Fibroblast of peridontal ligament (primary cell): ENCODE measurements at regions not wholly inside any gene's neighbourhood (a gene's known extent, or its start where the extent isn't known, plus 50 kb on each side); places are given as distances from the start of the nearest gene placed in this dataset.
A peak's percentile ranks its signal among the peaks of the same experiment; 100 is the strongest.
"Not testable (repeated sequence)": the region's sequence is repeated elsewhere in the genome, so short reads cannot be mapped to it uniquely, and the experiment has no call there.

ENCODE experiments used
- DNase-seq: peaks from one replicate; pipeline ENCODE4 v3.0.0-alpha.2; 2010; ENCODE audit errors: extremely low read depth

GRCh38 chr21:14058566-14058965 is 152.2 kb downstream of the LIPI start:
- no peak for DNase-seq

GRCh38 chr21:14057841-14058481 is 152.8 kb downstream of the LIPI start:
- DNase-seq = peak; percentile 5

GRCh38 chr21:14057313-14057712 is 153.4 kb downstream of the LIPI start:
- DNase-seq = no peak

- no peak for DNase-seq
These were observed 154.0 kb downstream of the LIPI start for GRCh38 chr21:14056771-14057191.

- not testable (repeated sequence) for DNase-seq
These were observed 154.8 kb downstream of the LIPI start for GRCh38 chr21:14055746-14056515.

- DNase-seq = no peak
These were observed 156.1 kb downstream of the LIPI start for GRCh38 chr21:14054682-14055081.

- DNase-seq = no peak
These were observed 160.6 kb downstream of the LIPI start for GRCh38 chr21:14050121-14050520.

- peak; percentile 12 for DNase-seq
These were observed 164.4 kb downstream of the LIPI start for GRCh38 chr21:14046401-14046800.

- DNase-seq = no peak
These were observed 170.4 kb downstream of the LIPI start for GRCh38 chr21:14040386-14040785.

- peak; percentile 36 for DNase-seq
These were observed 182.1 kb downstream of the LIPI start for GRCh38 chr21:14028619-14029018.

GRCh38 chr21:14027235-14027869 is 183.4 kb downstream of the LIPI start:
- peak; percentile 90 for DNase-seq

GRCh38 chr21:14020108-14020507 is 190.6 kb downstream of the LIPI start:
- not testable (repeated sequence) for DNase-seq

- not testable (repeated sequence) for DNase-seq
These were observed 194.9 kb downstream of the LIPI start for GRCh38 chr21:14015841-14016240.

- not testable (repeated sequence) for DNase-seq
These were observed 196.9 kb downstream of the LIPI start for GRCh38 chr21:14013623-14014498.

- no peak for DNase-seq
These were observed 197.6 kb downstream of the LIPI start for GRCh38 chr21:14013056-14013603.

- no peak for DNase-seq
These were observed 198.3 kb downstream of the LIPI start for GRCh38 chr21:14012409-14012808.

- not testable (repeated sequence) for DNase-seq
These were observed 199.0 kb downstream of the LIPI start for GRCh38 chr21:14011751-14012150.

GRCh38 chr21:14011149-14011548 is 199.6 kb downstream of the LIPI start:
- not testable (repeated sequence) for DNase-seq

- no peak for DNase-seq
These were observed 200.0 kb downstream of the LIPI start for GRCh38 chr21:14010729-14011128.

- not testable (repeated sequence) for DNase-seq
These were observed 200.8 kb downstream of the LIPI start for GRCh38 chr21:14009990-14010389.

GRCh38 chr21:14009238-14009981 is 201.3 kb downstream of the LIPI start:
- DNase-seq = not testable (repeated sequence)
